Right forelimb (tissue), 1 donor: ENCODE measurements at regions not wholly inside any gene's neighbourhood (a gene's known extent, or its start where the extent isn't known, plus 50 kb on each side); places are given as distances from the start of the nearest gene placed in this dataset.

Source experiments
- DNase-seq: peaks from one replicate; pipeline ENCODE4 v3.0.0-alpha.2; 2018

DNA sequence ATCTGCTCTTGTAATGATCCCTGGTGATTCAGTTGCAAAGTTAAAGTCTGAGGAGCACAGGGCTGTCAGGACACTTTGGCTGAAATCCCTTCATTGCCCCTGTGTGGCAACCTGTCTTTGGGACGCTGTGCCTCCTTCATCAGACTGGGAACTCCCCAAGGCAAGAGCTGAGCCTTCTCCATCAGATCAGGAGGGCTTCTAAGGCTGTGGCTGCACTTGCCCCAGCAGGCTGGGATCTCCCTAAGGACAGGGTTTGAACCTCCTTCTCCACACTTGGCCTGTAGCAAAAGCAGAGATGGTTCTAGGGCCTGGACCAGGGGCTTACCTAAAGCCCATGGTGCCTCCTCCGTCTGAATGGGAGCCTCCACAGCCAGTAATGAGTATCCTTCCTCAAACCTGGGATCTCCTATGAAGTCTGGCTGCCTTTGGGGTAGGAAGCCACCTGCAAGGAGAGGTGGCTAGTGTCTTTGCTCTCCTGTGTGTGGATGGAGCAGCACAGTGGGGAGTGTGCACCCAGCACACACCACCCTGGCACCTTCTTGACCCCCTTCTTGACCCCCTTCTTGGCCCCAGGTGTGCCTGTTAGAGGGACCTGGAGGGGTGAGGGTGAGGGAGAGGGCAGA, 79.0 kb upstream of the NKD1 start:
- DNase-seq = no peak

DNA sequence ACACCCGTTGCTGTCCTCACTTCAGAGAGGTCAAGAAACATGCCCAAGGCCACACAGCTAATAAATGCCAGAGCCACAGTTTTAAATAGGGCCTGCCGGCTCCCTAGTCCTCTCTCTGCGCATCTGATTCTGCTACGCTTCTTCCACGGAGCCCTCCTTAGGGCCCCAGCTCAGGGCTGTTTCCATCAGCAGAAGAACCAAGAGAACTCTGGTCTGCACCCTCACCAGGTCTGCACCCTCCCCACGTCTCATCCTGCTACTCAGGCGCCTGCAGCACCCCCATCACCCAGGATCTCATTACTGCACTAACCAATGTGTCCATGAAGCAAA, 79.5 kb upstream of the NKD1 start:
- no peak for DNase-seq

DNA sequence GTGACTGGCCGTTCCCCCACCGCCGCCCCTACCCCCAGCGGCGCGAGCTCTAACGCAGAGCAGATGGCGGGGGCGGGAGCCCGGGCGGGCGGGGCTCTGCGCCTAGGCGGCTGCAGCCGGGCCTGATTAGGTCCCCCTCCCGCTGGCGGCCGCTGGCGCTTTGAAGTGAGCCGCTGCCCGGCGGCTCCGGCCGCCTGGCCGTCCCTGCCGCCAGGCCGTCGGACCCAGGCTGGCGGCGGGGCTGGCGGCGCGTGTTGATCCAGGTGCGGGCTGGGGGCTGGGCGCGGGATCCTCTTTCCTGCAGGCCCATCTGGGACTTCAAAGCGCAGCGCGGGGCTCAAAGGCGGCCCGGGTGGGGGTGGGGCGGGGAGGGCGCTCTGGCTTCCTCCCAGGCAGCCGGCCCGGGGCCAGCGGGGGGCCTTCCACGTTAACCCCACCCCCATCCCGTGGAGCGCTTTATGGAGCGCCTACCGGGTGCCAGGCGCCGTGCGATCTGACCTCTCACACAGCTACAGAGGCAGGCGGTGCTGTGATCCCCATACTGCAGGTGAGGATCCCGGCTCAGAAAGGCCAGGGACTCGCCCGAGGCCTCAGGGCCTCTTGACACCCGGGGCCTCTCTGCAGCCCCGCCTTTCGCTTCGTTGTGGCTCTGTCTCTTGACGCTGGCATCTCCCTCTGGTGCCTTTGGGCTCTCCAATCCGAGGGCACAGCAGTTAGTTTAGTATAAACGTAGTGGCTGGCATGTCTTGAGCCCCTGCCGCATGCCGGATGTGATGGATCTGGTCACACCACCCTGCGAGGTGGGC, 80.0 kb upstream of the NKD1 start:
- DNase-seq = peak; percentile 63

DNA sequence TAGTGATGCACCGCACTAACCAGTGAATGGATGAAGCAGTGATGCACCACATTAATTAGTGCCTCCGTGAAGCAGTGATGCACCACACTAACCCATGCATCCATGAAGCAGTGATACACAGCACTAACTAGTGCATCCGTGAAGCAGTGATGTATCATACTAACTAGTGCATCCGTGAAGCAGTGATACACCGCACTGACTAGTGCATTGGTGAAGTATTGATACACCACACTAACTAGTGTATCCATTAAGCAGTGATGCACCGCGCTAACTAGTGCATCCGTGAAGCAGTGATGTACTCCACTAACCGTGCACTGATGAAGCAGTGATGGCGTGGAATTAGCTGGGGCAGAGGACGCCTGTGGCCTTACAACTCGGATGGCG, 80.6 kb upstream of the NKD1 start:
- DNase-seq = no peak

DNA sequence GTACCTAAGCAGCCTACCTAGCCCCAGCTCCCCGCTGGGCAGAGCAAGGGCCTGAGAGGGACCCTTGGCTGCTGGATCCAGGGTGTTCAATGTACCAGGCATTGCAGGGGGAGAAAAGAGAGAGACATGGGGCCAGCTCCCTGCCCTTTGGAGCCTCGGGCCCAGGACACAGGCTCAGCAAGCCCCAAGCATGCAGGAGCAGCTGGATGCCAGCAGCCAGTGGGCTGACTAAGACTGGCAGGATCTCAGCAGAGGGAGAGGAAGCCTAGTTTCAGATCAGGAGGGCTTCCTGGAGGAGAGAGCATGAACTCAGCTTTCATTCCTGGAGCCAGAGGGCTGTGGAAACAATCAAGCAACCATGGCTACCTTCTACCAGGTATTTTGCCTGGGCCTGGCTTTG, 82.0 kb upstream of the NKD1 start:
- DNase-seq = no peak

DNA sequence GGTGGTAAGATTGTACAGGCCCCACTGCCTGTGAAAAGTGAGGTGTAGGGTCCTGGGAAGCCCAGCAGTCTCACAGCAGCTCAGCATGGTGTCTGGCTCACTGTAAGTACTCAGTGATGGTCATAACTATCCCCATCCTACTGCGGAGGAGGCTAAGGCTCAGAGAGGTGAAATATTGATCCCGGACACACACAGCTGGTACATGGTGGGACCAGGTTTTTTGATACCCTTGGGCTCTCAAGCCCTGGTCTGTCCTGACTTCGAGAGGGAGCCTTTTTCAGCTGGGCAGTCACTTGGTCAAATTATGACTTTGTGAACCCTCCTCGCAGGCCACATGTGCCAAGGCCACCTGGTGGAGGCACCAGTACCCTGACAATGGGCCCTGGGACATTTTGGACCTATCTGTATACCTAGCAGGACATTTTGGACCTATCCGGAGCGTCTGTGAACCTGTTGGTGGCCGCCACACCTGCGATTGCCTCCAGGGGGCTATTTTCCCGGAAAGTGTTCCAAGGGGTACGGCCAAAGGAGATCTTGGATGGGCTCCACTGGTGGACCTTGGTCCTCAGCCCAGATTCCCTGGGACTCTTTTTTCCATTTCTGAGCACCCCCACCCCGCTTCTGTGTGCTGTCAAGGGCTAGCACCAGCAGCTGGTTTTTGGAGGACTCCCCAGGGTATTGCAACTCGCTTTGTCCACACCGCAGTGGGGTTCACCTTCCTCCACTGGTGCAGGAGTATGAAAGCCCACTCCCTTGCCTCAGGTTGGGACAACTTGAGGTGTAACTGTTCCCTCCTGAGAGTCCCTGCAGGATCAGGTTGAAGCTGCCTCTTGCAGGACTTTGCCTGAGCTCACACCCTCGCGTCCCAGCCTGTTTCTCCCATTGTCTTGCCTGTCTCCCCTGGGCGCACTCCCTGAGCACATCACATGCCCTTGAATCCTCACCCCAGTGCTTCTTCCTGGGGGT, 83.6 kb upstream of the NKD1 start:
- DNase-seq = peak; percentile 40

DNA sequence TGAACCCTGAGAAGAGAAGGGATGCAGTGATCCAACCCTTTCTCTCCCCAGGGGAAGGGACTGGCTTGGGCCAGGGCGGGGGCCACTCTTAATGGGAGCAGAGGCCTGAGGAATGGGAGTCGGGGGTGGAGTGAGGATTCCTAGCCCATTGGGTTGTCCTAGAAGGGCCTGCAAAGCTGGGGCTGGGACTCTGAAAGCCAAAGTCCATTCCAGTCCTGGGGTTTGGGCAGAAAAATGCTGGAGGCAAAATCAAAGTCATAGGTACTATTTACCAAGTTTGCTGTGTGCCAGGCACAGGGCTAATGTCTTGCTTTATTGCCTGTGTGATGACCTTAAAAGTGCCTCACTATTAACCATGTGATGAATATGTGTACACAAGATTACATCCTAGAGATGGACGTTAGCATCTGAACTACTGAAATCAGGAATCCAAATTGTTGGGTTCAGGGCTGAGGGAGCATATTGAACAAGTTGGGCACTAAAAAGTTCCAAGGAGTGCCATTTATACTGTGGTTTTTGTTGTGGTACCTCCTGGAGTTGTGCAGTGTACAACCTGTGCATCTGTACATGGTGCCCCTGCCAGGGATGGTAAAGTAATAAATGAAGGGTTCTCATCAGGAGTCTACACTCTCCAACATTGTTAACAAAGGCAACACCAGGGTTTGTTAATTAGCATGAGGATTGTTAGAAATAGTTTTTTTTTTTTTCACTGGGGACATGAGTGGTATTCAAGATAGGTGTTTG, 84.4 kb upstream of the NKD1 start:
- no peak for DNase-seq

DNA sequence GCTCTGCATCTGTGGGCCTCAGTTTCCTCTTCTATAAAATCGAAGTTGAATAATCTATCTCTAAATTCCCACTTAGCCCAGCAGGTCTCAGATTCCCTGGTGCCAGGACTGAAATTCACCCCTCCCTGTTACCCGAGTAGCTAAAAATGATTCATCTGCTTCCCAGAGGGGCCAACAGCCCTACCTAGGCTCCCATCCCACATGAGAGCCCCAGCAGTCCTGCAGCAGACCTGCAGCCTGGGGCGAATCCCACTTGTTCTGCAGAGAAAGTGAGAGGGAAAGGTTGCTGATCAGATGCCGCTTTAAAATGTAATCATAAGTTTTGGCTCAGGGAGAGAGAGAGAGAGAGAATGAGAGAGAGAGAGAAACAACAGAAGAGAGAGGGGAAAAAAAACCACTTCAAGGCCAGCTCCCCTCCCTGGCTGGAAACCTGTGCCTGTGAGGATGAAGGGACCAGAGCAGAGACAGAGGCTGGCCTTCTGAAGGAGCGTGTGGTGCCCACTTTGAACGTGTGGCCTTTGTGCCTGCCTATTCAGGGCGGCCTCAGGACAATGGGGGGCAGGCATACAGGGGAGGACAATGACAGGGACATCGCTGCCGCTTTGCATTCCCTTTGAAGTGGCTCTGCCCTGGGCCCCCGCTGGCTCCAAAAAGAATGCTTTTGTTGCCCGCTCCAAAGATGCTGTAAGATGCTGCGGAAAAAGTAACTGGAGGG, 85.2 kb upstream of the NKD1 start:
- DNase-seq = peak; percentile 30

DNA sequence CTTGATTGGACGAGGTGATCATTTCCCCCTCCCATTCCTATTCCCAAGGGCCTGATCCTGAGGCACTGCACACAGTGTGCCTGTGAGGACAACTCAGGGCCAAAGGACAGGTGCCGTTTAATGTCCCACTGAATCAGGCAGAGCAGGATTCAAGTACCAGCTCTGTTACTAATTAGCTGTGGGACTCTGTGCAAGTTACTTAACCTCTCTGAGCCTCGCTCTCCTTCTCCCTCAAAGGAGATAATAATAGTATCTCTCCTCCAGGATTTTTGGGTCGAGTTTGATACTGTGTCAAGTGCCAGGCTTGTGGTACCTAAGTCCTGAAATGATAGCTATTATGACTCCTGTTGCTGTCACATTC, 86.8 kb upstream of the NKD1 start:
- peak; percentile 2 for DNase-seq

DNA sequence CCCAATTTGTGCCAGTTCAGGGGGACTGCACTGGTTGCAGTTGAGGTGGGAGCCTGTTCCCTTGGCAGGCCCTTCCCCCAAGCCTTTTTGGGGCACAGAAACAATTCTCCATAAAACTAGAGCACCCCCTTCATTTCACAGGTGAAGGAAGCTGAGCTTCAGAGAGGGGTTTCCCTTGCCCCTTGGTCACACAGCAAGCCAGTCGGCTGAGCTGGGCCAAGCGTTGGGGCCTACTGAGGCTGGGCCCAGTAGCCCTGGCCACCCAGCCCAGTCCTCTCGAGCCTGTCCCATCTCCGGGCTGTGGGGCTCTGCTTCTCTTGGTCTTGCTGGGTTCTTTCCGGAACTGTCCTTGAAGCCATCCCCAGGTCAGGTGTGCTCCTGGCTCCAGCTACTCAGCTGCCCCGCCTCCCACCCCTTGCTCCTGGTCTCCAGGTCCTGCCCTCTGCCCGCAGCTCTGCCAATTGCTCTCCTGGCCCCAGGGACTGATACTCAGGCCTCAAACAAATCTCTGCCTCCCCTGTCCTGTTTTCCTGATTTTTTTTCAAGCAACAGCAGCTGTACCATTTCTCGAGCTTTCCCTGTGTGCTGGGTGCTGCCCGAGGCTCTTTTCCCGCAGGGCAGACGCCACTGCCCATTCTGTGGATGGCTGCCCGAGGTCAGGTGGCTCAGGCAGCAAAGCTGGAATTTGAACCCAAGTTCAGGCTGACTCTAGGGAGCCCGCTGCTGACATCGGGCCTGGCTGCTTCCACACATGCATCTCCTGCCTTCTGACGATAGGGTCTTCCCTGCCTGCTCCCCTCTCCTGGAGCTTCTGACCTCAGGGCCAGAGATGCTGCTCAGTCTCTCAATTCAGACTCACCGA, 87.4 kb upstream of the NKD1 start:
- peak; percentile 20 for DNase-seq

DNA sequence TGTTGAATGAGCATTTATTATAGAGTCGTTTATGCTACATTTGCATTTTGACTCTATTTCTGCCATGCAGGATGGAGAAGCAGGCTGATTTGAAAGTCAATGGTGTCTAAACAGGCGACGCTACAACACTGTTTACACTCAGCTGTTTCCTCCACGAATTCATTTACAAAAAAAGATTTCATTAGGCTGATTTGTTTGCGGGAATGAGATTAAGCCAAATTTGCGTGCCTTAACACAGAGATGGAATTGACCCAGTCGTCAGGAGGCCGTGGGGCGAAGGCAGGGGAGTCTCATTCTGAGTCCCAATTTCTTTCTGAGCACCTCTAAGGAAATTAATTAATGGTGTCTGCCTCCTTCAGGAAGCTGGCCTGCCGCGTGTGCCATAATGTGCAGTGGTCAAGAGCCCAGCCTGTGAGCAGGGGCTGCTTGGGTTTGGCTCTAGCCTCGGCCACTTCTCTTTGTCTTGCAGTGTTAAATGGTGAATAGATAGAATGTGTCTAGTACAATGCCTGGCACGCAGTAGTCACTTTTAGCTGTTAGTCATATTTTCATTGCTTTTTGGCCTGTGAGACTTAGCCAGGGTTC, 88.6 kb upstream of the NKD1 start:
- DNase-seq = peak; percentile 11

DNA sequence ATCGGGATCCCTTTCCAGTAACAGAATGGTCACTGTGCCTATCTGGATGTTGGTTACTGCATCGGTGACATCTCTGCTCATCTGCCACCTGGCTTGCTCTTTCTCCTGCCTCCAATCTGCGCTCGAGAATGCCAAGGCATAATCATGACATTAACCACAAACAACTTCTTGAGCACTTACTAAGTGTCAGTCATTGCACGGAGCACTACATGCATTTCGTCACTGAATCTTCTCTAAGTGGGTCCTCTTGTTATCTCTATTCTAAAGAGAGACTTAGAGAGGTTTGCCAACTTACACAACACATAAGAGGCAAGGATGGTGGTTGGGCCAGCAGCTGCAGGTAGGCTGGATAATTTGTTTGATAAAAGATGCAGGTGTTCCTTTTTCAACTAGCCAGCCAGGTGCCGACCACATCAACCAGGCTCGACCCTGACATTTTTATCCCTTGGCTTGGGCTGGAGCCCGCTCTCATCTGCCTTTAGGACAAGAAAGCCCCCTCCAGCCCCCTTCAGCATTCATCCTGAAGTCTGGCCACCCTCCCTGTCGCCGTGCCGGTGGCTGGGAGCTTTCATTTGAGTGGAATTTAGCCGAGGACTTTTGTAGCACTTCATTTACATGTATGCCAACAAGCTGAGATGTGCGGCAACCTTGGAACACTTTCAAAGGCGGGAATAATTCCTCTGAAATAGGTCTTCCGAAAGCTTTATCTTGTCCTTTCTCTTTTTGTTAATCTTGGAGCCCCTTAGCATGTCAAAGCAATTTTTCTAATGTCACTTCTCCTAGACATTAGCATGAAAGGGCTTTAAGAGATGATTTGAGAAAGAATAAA, 89.3 kb upstream of the NKD1 start:
- peak; percentile 22 for DNase-seq

DNA sequence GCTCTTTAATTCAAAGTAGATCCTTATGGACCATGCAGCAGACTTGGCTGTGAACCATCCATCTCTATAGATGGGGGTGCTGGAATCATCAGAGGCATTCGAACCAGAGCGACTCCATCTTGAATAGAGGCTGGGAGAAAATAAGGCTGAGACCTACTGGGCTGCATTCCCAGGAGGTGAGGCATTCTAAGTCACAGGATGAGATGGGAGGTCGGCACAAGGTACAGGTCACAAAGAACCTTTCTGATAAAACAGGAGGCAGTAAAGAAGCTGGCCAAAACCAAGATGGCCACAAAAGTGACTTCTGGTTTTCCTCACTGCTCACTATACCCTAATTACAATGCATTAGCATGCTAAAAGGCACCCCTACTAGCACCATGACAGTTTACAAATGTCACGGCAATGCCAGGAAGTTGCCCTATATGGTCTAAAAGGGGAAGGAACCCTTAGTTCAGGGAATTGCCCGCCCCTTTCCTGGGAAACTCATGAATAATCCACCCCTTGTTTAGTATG, 89.2 kb upstream of the BRD7 start:
- DNase-seq = peak; percentile 22

DNA sequence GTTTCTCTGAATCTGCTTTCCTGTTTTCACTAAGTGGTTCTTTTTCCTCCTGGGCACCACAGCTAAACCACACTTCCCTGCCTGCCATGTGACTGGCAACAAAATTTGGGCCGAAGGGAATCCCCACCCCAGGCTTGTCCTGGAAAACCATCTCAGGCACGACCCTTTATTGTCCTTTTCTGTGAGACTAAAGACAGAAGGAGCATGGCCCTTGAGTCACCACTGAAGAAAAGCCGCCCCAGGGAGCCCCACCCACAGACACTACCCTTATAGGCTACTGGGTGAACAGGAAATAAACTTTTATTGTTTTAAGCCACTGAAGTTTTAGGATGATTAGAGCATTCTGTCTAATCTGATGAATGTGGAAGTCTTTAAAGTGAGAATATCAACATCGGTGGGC, 88.6 kb upstream of the BRD7 start:
- DNase-seq = peak; percentile 13

DNA sequence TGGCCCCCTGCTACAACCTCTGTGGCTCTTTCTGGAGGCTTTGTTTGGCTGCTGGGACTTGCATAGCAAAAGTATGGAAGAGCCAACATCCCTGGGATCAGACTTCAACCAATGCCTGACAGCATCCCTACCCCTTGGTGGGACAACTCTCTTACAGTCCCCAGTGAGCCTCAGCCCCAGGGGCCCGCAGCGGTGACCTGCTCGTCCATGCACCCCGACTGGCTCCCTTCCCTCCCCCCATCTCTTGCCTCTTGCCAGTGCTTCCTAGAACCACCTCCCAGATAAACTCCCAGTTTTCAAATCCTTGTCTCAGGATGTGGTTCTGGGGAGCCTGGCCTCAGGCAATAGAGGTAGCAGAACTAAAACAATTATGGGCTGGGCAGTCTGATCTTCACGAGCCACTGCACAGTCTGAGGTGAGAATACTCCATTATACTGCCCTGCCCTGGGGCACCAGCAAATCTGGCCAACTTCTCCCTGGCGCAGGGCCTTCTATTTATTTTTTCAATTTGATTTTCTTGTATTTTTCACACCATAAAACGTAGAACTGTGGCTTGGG, 86.6 kb upstream of the BRD7 start:
- no peak for DNase-seq

DNA sequence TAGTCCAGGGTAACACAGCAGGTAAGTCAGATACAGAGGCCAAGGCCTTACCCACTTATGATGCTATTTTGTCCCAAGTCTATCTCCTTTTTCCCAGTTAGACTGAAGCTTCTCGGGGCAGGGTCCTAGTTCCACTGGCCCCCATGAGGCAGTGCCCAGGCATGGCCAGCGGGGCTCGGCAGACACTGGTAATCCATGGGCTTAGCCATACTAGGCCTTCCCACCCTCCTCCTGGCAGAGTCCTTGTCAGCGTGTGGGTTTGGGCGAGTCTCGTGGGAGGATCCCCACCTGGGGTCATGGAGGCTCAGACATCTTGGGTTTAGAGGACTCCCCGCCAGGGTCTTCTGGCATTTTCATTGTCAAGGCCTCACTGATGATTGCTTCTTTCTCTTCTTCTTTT, 84.7 kb upstream of the BRD7 start:
- no peak for DNase-seq

DNA sequence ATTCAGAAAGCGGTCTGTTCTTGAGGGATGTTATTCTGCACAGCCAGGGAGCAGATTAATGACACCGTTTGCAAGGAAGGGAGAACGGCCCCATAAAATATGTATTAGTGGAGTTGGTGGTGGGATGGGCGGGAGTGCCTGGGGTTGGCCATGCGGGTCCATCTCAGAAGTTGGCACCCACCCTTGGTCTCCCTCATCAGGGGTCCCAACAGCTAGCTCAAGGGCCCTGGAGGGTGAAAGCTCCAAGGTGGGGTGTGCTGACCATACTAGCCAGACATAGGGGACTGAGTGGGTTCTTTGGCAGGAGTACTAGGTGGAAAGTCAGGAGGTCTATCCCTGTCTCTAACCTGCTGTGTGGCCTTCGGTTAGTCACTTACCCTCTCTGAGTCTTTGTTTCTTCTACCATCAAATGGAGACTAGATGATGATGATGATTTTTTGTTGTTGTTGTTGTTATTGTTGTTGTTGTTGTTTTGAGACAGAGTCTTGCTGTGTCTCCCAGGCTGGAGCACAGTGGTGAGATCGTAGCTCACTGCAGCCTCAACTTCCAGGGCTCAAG, 83.2 kb upstream of the BRD7 start:
- DNase-seq = no peak

DNA sequence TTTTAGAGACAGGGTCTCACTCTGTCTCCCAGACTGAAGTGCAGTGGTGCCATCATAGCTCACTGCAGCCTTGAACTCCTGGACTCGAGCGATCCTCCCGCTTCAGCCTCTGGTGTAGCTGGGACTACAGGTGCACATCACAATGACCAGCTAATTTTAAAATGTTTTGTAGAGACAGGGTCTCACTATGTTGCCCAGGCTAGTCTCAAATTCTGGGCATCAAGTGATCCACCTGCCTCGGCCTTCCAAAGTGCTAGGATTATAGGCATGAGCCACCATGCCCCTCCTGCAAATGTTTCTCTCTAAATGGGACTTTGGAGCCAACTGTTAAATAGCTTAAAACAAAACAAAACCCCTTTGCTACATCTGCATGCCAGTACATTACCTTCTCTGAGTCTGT, 82.2 kb upstream of the BRD7 start:
- DNase-seq = no peak

DNA sequence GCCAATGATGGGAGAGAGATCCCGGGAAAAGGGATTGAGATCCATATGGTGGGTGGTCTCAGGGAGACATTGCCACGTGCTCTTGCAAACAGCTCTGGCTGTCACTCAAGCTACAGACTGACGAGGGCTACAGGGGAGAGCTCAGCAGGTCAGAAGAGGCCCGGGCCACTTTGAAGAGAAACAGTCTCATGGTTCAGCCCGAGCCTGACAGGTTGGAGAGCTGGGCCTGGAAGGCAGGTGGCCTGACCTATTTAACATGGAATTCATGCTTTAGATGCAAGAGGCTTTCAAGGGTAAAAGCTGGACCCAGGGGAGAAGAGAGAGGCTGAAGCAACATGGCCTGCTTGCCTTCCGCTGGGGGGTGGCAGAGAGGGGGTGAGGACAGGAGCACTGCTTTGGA, 81.0 kb upstream of the BRD7 start:
- no peak for DNase-seq
